ENCODE measurements at regions not wholly inside any gene's neighbourhood (a gene's known extent, or its start where the extent isn't known, plus 50 kb on each side); places are given as distances from the start of the nearest gene placed in this dataset.

GRCh38 chr14:87491816-87492215 is 501.2 kb downstream of the GALC start:
- WGBS, 2 donors = 77 to 95% methylated on average over 2 of the region's 2 CpGs
- ATAC-seq (ENCODE audit: insufficient read depth, low FRiP score) (no peak), DNase-seq (peak in 1 of 3 donors; percentile 1)
- no peak for TF ChIP-seq CTCF (IDR thresholded peaks at IDR 0.05; ENCODE audit: control extremely low read depth, extremely low read depth)
- Histone ChIP-seq H3K9me3 (ENCODE audit: control insufficient read depth in 4 of 4, insufficient read depth in 3 of 4, low read length in 3 of 4) (no peaks in the 10 kb centered on the region), H3K36me3 (ENCODE audit: control insufficient read depth in 4 of 4, insufficient read depth in 4 of 4, low read length in 4 of 4) (no peaks in the 10 kb centered on the region), H3K9ac (ENCODE audit: insufficient read depth in 1 of 2, low read length in 2 of 2) (no peak overlapping the region), H3K27ac (ENCODE audit: low read depth in 1 of 2, low read length in 1 of 2) (no peak overlapping the region), H3K4me3 (no peak overlapping the region), H3K27me3 (ENCODE audit: control insufficient read depth in 3 of 3, insufficient read depth in 3 of 3, low read length in 2 of 3) (no peaks in the 10 kb centered on the region), H3K4me1 (ENCODE audit: control insufficient read depth in 5 of 5, insufficient read depth in 5 of 5, low read length in 5 of 5) (no peaks in the 10 kb centered on the region)

DNA sequence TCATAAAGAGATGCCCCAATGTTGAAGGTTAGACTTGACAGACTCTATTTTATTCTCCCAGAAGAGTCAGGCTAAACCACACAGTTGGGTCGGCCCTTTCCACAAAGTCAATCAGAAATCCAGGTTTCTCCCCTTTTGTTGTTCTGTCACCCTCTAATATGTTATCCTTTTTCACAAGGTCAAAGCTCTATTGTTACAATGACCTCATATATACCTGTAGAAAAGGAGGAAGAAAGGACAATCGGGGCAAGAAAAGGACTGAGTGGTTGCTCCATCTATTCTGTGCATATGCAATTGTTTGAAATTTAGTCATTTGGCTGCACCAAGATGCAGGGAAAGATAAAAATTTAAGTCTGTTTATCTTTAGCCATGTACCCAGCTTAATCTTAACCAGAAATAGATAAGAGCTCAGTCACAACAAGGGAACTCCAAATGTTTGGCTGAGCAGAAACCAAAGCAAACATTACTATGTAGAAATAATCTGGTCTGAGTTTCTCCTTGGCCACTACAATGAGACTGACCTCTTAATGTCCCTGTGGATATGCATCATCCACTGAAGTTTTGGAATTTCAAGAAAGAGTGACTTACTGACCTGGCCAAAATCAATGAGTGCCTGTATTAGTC is 503.7 kb downstream of the GALC start:
- ATAC-seq (ENCODE audit: insufficient read depth, low FRiP score) = no peak
- 71 to 82% methylated on average over 2 of the region's 2 CpGs for WGBS, 2 donors
- no peak for TF ChIP-seq CTCF (IDR thresholded peaks at IDR 0.05; ENCODE audit: control extremely low read depth, extremely low read depth)
- Histone ChIP-seq H3K9ac (ENCODE audit: insufficient read depth in 1 of 2, low read length in 2 of 2) (no peak overlapping the region), H3K27me3 (ENCODE audit: control insufficient read depth in 3 of 3, insufficient read depth in 3 of 3, low read length in 2 of 3) (no peaks in the 10 kb centered on the region), H3K36me3 (ENCODE audit: control insufficient read depth in 4 of 4, insufficient read depth in 4 of 4, low read length in 4 of 4) (no peaks in the 10 kb centered on the region), H3K27ac (ENCODE audit: low read depth in 1 of 2, low read length in 1 of 2) (no peak overlapping the region), H3K4me1 (ENCODE audit: control insufficient read depth in 5 of 5, insufficient read depth in 5 of 5, low read length in 5 of 5) (no peaks in the 10 kb centered on the region), H3K4me3 (no peak overlapping the region), H3K9me3 (ENCODE audit: control insufficient read depth in 4 of 4, insufficient read depth in 3 of 4, low read length in 3 of 4) (peaks cover 0 to 3% (median 0%) of the 10 kb centered on the region in 4 donors)
- no peak for DNase-seq

DNA sequence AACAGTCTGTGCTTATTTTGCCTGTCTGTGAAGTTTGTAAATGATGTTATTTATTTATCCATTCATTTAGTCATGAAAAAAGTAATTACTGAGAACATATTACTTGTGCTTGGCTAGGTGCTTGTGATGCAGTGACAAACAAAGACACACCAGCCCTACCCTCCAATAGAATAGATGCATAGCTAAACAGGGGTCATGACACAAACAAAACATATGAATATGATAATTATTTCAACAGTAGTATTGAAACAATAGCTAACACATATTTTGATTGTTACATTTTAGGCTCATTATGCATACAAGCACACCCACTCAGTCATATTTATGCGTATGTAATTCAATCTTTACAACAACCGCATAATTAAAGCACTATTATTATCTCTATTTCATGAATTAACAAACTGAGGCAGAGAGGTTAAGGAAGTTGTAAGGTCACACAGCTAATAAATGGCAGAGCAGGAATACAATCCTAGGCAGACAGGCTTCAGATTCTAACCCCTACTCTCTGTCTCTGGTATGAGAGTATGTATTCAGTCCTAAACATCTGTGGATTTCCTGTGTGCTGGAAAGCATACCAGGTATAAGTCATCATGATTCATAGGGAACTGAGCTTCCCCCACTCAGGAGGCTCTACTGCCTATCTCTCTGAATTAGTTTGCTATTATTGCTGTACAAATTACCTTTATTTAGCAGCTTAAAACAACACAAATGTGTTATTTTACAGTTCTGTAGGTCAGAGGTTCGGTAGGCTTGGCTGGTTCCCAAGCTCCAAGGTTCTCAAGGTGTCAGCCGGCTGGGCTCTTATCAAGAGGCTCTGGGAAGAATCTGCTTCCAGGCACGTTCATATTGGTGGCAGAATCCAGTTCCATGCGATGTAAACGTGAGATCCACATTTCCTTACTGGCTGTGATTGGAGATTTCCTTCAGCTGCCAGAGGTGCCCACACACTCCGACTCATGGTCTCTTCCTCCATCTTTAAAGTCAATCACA is 509.4 kb downstream of the GALC start:
- no peak for ATAC-seq (ENCODE audit: insufficient read depth, low FRiP score)
- no peak overlapping the region for H3K27ac ChIP-seq (ENCODE audit: low read depth in 1 of 2, low read length in 1 of 2)
- no peak overlapping the region for H3K9ac ChIP-seq (ENCODE audit: insufficient read depth in 1 of 2, low read length in 2 of 2)
- no peaks in the 10 kb centered on the region for H3K4me1 ChIP-seq (ENCODE audit: control insufficient read depth in 5 of 5, insufficient read depth in 5 of 5, low read length in 5 of 5)
- no peaks in the 10 kb centered on the region for H3K27me3 ChIP-seq (ENCODE audit: control insufficient read depth in 3 of 3, insufficient read depth in 3 of 3, low read length in 2 of 3)
- H3K4me3 ChIP-seq = no peak overlapping the region
- no peaks in the 10 kb centered on the region for H3K36me3 ChIP-seq (ENCODE audit: control insufficient read depth in 4 of 4, insufficient read depth in 4 of 4, low read length in 4 of 4)
- no peak for DNase-seq
- TF ChIP-seq CTCF (IDR thresholded peaks at IDR 0.05; ENCODE audit: control extremely low read depth, extremely low read depth) = no peak
- H3K9me3 ChIP-seq (ENCODE audit: control insufficient read depth in 4 of 4, insufficient read depth in 3 of 4, low read length in 3 of 4) = peaks cover 0 to 3% (median 0%) of the 10 kb centered on the region in 4 donors
- WGBS, 2 donors = 77 to 88% methylated on average over 8 of the region's 8 CpGs
